ENCODE measurements at regions not wholly inside any gene's neighbourhood (a gene's known extent, or its start where the extent isn't known, plus 50 kb on each side); places are given as distances from the start of the nearest gene placed in this dataset.

- H3K27ac ChIP-seq (ENCODE audit: low read depth in 2 of 2, low read length in 2 of 2): no peak overlapping the region
- no peaks in the 10 kb centered on the region for H3K4me1 ChIP-seq (ENCODE audit: control insufficient read depth in 2 of 3, insufficient read depth in 2 of 3, low read depth in 1 of 3, low read length in 3 of 3)
- no peak overlapping the region for H3K9ac ChIP-seq (ENCODE audit: low read length in 3 of 3)
- intact Hi-C loops (cut with DNase I): no loop called here
- no peaks in the 10 kb centered on the region for H3K27me3 ChIP-seq (ENCODE audit: control insufficient read depth, insufficient read depth, low read length)
- no peaks in the 10 kb centered on the region for H3K36me3 ChIP-seq (ENCODE audit: control insufficient read depth in 2 of 3, insufficient read depth in 3 of 3, low read length in 3 of 3)
- TF ChIP-seq CTCF (IDR thresholded peaks at IDR 0.05; ENCODE audit: borderline replicate concordance, extremely low read depth, insufficient read depth): no peak
- H3K4me3 ChIP-seq (ENCODE audit: low read length in 3 of 3): no peak overlapping the region
- FAIRE-seq (no peak), DNase-seq (no peak)
- H3K9me3 ChIP-seq (ENCODE audit: control insufficient read depth in 2 of 3, insufficient read depth in 1 of 3, low read length in 3 of 3): no peaks in the 10 kb centered on the region
These were observed 53.5 kb upstream of the MAST4 start for GRCh38 chr5:66542711-66543110.
